ENCODE measurements at regions not wholly inside any gene's neighbourhood (a gene's known extent, or its start where the extent isn't known, plus 50 kb on each side); places are given as distances from the start of the nearest gene placed in this dataset.
"Not testable (repeated sequence)": the region's sequence is repeated elsewhere in the genome, so short reads cannot be mapped to it uniquely, and the experiment has no call there.

DNA sequence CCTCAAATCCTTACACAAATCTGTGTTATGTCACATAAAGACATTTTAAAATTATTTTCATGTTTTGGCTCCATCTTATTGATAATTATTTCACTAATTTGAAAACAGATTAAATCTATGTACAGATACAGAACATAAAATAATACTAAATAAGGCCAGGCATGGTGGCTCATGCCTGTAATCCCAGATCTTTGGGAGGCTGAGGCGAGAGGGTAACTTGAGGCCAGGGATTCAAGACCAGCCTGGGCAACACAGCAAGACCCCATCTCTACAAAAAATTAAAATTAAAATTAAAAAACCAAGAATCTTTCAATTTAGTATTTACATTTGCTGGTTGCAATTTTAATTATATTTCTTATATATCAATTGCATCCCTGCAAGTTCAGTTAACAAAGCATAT lies 246.4 kb upstream of the MKLN1 start:
- H3K36me3 ChIP-seq = peaks cover 3% of the 10 kb centered on the region; the same call in 1 of the 2 replicates
- no peak overlapping the region for H3K4me3 ChIP-seq
- H3K9me3 ChIP-seq = no peaks in the 10 kb centered on the region
- no peak for DNase-seq
- no peaks in the 10 kb centered on the region for H3K27me3 ChIP-seq

DNA sequence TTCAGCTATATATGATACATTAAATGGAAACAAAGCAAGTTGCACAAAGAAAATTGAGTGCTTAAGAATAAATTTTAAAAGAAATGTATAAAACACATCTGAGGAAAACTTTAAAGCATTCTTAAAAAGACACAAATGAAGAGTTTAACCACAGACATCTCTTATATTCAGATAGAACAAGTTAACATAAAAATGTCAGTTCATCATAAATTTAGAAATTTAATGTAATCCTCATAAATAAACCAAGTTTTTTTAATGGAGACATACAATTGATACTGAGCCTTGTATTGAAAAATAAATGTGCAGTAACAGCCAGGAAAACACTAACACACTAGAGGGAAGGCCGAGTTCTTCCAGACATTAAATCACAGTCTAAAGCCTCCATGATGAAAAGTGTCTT lies 243.9 kb upstream of the MKLN1 start:
- Histone ChIP-seq H3K4me3 (no peak overlapping the region), H3K9me3 (no peaks in the 10 kb centered on the region)

DNA sequence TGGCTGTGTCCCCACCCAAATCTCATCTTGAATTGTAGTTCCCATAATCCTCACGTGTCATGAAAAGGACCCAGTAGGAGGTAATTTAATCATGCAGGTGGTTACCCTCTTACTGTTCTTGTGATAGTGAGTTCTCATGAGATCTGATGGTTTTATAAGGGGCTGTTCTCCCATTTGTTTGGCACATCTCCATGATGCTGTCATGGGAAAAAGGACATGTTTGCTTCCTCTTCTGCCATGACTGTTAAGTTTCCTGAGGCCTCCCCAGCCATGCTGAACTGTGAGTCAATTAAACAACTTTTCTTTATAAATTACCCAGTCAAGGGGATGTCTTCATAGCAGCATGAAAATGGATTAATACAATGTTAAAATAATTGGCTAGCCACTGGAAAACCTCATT lies 243.3 kb upstream of the MKLN1 start:
- H3K4me3 ChIP-seq, H3K27me3 ChIP-seq, H3K36me3 ChIP-seq, H3K9me3 ChIP-seq, DNase-seq: not testable (repeated sequence)

More for the DNA sequence above, 243.9 kb upstream of the MKLN1 start:
- peaks cover 3% of the 10 kb centered on the region; the same call in 1 of the 2 replicates for H3K36me3 ChIP-seq
- no peaks in the 10 kb centered on the region for H3K27me3 ChIP-seq
- no peak for DNase-seq

DNA sequence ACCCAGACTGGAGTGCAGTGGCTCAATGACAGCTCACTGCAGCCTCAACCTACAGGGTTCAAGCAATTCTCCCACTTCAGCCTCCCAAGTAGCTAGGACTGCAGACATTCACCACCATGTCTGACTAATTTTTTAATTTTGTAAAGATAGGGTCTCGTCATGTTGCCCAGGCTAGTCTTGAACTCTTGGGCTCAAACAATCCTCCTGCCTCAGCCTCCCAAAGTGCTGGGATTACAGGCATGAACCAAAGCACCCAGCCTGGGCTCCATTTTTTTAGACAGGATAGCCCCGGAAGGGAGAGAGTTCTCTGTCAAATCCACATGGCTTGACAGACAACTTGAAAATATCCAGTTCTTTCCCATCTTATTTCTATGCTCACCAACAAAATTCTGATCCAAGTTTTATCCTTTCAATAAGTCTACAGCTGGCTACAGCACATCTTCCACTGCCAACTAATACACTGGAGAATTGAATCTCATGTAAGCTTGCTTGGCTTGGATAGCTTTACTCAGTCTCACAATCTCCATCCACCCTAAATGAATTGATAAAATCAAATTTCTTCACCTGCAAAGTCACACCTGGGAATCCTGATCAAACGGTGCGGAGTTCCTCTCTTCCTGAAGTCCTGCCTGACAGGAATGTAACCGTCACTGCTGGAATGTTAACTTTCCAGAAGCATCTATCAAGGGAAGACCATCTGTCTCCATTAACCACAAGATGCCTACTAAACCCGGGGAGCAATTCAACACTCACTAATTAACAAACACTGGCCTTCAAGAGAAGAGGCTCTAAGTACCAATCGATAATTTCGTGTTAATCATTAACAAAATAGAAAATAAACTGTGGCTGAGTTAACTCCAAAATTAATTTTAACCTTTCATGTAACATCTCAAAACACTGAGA lies 239.7 kb upstream of the MKLN1 start:
- H3K36me3 ChIP-seq = peaks cover 7% of the 10 kb centered on the region; the same call in 1 of the 2 replicates
- no peaks in the 10 kb centered on the region for H3K27me3 ChIP-seq
- no peaks in the 10 kb centered on the region for H3K9me3 ChIP-seq
- no peak overlapping the region for H3K4me3 ChIP-seq
- no peak for DNase-seq

DNA sequence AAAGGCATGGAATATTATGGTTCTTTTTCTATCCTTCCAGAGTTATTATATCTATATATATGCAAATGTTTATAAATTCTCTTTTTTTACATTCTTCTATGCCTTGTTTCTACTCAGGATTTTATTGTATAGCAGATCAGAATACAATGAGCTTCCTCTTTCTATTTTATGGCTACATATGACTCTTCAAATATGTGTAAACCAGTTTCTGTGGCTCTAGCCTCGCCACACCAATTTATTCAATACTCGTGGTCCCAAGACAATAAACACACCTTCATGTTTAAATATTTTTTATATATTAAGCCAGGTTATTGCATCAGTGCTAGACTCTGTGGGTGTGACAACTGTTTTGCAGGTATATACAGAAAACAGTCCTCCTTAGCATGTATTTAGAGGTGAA lies 237.5 kb upstream of the MKLN1 start:
- H3K36me3 ChIP-seq = peaks cover 4% of the 10 kb centered on the region; the same call in 1 of the 2 replicates
- H3K27me3 ChIP-seq = no peaks in the 10 kb centered on the region
- DNase-seq = no peak
- H3K4me3 ChIP-seq = no peak overlapping the region
- H3K9me3 ChIP-seq = no peaks in the 10 kb centered on the region

DNA sequence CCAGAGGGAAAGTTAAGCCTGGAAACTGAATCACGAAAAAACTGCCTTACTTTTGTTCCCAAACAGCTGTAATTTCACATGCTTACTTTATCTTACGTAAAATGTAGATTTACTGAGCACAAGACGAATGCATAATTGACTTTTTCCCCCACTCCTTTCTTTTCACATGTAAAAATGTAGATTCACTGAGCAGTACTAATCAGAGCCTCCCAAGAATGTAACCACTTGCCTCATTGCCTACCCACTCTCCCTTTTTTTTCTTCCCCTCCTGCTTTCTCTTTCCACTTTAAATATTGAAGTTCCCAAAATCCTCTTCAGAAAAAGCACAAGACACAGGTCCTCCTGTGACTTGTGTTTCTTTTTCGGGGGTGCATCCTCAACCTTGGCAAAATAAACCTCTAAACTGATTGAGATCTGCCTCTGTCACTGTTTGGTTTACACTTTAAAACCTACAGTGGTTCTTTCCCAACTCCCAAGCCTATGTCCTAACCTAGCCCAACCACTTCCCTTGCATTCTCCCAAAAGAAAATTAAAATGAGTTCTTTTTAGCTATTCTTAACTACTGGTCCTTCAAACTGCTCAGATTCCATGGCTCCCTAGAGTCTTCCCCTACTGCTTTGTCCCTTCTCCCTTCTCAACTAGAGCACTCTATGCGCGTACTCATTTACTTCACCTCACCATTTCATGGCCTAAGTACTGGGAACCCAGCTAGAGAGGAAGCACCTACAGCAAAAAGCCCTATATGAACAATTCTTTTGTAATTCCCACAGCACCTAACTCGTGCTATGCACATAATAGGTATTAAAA lies 236.6 kb upstream of the MKLN1 start:
- Histone ChIP-seq H3K9me3 (no peaks in the 10 kb centered on the region), H3K36me3 (peaks cover 4% of the 10 kb centered on the region; the same call in 1 of the 2 replicates), H3K4me3 (no peak overlapping the region), H3K27me3 (no peaks in the 10 kb centered on the region)
- no peak for DNase-seq

DNA sequence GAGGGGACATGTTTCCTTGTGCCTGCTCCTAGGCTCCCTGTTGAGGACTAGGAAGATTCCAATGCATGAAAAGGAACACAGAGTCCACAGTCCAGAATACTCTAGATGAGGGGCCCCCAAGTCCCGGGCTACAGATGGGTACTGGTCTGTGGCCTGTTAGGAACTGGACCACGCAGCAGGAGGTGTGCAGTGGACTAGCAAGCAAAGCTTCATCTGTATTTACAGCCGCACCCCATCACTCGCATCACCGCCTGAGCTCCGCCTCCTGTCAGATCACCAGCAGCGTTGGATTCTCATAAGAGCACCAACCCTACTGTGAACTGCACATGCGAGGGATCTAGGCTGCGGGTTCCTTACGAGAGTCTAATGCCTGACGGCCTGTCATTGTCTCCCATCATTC lies 233.0 kb upstream of the MKLN1 start:
- Histone ChIP-seq H3K27me3 (no peaks in the 10 kb centered on the region), H3K4me3 (no peak overlapping the region), H3K36me3 (peaks cover 4% of the 10 kb centered on the region; the same call in 1 of the 2 replicates), H3K9me3 (no peaks in the 10 kb centered on the region)
- DNase-seq = no peak

DNA sequence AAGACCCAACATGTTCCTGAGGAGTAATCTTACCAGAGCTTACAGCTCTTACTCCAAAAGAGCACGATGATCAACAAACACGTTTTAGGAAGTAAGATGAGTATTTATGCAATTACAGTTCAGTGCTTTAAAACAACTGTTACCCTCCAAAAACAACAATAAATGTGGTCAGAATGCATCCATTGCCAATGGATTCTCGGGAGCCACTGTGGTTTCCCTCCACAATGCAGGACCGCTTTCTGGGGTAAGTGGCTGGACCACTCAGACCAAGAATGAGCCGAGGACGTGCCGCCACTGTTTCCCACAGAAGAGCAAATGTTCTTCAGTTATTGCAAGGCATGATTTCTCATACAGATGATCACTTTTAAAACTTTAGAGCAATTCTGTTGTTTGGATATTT lies 232.3 kb upstream of the MKLN1 start:
- no peak overlapping the region for H3K4me3 ChIP-seq
- no peaks in the 10 kb centered on the region; the same call in 1 of the 2 replicates for H3K36me3 ChIP-seq
- H3K9me3 ChIP-seq = no peaks in the 10 kb centered on the region
- no peaks in the 10 kb centered on the region for H3K27me3 ChIP-seq
- DNase-seq = no peak

DNA sequence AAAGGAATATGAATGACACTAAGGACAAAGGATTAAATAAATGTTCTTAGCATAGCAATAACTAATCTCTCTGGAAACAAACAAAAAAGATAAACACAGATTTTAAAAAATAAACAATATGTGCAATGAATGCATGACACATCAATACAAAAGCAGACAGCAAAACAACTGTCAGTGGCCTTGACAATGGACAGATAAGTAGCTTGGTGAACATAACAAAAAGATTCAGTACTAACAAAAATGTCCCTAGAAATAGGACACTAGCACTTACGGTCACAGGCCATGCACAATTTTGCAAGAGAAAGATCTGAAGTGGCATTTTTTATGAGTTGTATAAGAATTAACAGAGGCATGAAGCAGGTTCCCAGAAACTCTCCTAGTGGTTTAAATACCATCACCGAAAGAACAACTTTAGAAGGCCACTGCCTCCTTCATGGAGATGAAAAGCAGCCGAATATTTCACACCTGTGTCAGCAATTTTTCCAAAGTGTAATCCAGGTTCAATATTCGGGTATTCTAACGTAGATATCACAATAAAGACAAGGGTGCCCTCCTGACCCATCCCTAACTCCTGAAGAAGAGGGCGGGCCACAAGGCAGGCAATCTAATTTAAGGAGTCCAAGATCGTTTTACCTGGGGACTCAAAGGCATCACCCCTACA lies 231.3 kb upstream of the MKLN1 start:
- Histone ChIP-seq H3K36me3 (no peaks in the 10 kb centered on the region; the same call in 1 of the 2 replicates), H3K4me3 (no peak overlapping the region), H3K27me3 (no peaks in the 10 kb centered on the region), H3K9me3 (no peaks in the 10 kb centered on the region)
- no peak for DNase-seq

DNA sequence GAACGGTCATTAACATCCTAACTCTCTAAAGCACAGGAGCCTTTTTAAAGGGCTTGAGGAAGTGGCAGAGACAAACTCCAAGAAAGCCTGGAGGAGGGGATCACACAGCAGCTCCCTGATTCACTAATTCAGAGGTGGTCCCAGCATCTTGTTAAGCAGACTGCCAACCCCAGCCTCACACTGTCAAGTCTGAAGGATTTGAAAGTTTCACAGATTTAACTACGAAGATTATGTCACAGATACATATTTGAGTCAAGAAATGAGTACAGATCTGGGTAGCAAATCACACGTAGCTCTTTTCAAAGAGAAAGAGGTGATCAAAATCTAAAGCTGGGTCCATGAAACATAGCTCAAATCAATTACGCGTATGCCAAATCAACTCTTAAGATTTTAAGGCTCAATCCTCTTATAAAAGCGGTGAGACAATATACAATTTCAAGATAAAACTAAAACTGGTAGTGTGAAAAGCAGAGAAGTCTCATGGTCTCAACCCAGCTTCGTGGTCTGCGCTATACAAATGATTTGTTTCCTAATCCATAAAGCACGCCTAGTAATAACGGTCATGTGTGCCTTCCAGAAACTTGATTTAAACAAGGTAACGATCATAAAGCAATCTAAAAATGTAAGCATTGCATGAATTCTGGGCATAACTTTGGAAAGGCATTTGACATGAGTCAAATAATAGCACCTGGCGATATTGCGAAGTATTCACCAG lies 229.9 kb upstream of the MKLN1 start:
- H3K4me3 ChIP-seq = no peak overlapping the region
- H3K9me3 ChIP-seq = no peaks in the 10 kb centered on the region
- DNase-seq = no peak
- H3K36me3 ChIP-seq = no peaks in the 10 kb centered on the region; the same call in 1 of the 2 replicates
- no peaks in the 10 kb centered on the region for H3K27me3 ChIP-seq

DNA sequence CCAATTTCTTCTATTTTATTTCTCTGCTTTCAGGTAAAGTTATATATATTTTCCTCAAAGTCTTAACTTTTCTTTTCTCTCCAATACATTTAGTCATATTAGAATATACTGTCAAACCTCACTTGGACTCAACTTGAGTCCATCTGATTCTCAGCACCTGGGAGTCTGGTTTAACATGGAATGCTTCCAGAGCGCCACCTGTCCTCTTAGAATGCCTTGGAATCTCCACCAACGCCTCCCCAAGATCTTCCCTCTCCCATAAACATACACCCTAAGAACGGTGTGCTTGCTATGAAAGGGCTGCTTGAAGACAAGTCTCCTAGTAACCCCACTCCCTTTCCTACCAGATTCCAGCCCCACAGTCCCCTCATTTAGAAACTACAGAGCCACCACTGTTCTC lies 229.1 kb upstream of the MKLN1 start:
- H3K9me3 ChIP-seq = no peaks in the 10 kb centered on the region
- H3K4me3 ChIP-seq = no peak overlapping the region
- no peaks in the 10 kb centered on the region; the same call in 1 of the 2 replicates for H3K36me3 ChIP-seq
- no peak for DNase-seq
- H3K27me3 ChIP-seq = no peaks in the 10 kb centered on the region

DNA sequence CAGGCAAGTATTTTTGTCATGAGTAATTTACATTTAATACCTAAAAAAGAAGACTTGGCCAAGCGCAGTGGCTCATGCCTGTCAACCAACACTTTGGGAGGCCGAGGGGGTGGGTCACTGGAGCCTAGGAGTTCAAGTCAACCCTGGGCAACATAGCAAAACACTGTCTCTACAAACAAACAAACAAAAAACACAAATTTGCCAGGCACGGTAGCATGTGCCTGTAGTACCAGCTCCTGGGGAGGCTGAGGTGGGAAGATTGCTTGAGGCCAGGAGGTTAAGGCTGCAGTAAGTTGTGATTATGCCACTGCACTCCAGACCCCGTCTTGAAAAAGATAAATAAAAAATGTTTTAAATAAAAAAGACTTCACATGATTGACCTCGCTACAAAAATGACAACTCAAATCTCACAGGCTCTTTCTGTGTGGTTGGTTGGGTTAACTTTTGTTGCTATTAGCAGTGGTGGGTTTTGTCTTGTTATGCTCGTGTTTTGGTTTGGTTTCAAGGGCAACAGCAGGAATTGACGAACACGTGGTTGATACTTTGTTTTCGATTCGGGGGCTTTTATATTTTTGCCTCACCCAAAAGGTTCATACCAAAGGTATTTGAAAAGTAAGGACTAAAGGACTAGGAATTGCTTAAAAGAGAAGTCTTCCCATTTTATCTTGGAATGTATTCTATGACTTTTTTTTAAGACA lies 227.2 kb upstream of the MKLN1 start:
- H3K9me3 ChIP-seq = no peaks in the 10 kb centered on the region
- H3K4me3 ChIP-seq = no peak overlapping the region
- no peaks in the 10 kb centered on the region for H3K27me3 ChIP-seq
- DNase-seq = no peak
- no peaks in the 10 kb centered on the region; the same call in 1 of the 2 replicates for H3K36me3 ChIP-seq

DNA sequence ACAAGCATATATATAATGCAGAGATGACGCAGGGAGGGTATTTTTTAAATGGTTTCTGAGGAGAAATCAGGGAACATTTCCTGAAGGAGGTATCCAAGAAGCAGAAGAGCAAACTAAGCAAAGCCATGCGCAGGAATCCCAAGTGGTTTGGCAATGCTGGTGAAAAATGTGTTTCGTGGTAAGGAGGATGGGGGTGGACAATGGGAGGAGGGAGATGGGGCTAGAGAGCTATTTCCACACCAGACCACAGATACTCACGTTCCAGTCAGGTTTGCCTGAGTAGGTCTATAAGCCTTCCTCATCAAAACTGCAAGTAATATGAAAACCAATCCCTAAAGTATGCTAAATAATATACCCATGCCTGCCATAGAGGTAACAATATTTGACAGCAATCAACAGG lies 223.7 kb upstream of the MKLN1 start:
- Histone ChIP-seq H3K27me3 (no peaks in the 10 kb centered on the region), H3K4me3 (no peak overlapping the region), H3K9me3 (no peaks in the 10 kb centered on the region), H3K36me3 (no peaks in the 10 kb centered on the region; the same call in 1 of the 2 replicates)
- DNase-seq = no peak

DNA sequence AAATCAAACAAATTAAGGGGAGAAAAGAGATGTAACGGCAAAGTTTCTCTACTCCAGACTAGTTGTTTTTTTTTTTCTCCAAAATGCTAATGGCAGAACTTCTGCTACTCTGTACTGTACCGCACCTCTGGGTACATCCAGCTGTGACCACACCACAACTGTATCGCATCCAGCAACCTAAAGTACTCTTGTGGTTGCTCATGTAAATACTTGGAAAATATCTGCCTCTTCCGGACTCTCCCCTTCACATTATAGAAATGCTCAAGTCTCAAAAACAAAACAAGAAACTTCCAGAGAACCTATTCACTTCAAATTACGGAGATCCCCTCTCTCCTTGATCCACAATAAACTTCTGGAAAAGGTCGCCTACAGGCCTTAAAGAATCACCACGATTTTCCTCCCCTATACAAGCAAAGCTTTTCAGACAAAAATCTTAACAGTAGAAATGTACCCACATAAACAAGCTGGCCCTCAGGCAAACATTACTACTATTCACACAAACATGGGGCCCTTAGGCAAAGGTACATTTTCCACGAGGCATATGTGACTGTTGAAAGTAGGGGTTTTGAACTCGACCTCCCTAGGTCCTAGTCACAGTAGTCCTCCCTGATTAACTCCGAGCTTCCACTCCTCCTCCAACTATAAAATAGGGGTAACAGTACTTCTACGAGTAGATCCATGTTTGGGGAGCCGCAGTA lies 222.9 kb upstream of the MKLN1 start:
- Histone ChIP-seq H3K9me3 (no peaks in the 10 kb centered on the region), H3K36me3 (no peaks in the 10 kb centered on the region; the same call in 1 of the 2 replicates), H3K4me3 (peak overlapping the region; percentile 27; the same call in 1 of the 2 replicates), H3K27me3 (no peaks in the 10 kb centered on the region)
- DNase-seq = no peak

DNA sequence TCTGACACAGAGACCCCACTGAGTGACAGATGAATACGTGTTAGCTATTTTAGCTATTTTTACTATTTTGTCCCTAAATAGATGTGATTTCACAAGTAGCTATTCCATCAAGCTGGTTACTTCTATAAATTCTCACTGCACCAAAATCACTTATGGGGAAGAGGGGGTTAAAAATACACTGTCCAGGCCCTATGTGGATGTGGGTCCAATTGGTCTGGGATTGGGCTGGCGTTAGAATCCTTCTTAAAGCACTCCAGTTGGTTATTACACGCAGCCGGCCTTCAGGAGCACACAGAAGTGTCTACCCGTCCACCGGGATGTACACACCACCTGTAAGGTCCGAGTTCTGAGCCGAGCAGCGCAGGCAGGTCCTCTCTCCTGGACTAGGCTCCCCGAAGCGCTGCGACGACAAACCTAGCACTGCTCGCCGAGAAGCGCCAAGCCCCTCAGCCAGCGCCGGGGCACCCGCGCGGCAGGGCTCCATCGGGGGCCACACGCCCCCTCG lies 222.3 kb upstream of the MKLN1 start:
- H3K36me3 ChIP-seq = no peaks in the 10 kb centered on the region; the same call in 1 of the 2 replicates
- DNase-seq = no peak
- peak overlapping the region; percentile 27 for H3K4me3 ChIP-seq
- H3K27me3 ChIP-seq = no peaks in the 10 kb centered on the region
- H3K9me3 ChIP-seq = no peaks in the 10 kb centered on the region

Measured in MG63 (cell line).